ENCODE measurements at regions not wholly inside any gene's neighbourhood (a gene's known extent, or its start where the extent isn't known, plus 50 kb on each side); places are given as distances from the start of the nearest gene placed in this dataset.

DNA sequence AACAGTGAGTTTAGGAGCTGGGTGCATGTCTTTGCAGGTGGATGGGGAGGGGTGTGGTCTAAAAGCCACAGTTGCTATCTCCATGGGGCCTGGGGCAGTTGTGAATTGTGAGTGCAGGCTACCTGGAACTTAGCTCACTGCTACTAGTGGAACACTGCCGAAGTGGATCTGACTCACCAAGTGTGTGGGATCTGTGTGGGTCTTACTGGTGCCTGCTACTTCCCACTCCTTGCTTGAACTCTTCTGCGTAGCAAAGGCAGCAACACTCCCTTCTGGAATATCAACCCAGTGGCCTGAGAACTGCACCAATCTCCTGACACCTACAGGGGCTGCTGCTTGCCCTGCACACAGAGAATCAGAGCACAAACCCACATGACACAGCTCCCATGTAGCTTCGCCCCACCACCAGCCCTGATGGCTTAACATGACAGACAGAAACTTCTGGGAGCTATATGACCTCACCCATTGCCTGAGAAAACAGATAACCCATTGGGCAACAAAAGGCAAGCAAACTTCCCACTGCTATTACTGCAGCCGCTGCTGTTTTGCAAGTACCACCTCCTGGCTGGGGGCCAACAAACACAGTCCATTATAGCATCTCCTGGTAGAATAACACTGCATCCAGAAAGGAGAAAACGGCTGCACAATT is 455.1 kb upstream of the DDX18 start:
- TF ChIP-seq, protein P1, sequence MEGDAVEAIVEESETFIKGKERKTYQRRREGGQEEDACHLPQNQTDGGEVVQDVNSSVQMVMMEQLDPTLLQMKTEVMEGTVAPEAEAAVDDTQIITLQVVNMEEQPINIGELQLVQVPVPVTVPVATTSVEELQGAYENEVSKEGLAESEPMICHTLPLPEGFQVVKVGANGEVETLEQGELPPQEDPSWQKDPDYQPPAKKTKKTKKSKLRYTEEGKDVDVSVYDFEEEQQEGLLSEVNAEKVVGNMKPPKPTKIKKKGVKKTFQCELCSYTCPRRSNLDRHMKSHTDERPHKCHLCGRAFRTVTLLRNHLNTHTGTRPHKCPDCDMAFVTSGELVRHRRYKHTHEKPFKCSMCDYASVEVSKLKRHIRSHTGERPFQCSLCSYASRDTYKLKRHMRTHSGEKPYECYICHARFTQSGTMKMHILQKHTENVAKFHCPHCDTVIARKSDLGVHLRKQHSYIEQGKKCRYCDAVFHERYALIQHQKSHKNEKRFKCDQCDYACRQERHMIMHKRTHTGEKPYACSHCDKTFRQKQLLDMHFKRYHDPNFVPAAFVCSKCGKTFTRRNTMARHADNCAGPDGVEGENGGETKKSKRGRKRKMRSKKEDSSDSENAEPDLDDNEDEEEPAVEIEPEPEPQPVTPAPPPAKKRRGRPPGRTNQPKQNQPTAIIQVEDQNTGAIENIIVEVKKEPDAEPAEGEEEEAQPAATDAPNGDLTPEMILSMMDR (IDR thresholded peaks at IDR 0.05; ENCODE audit: low read depth, low read length, missing input control): no peak
- TF ChIP-seq TAF1 (conservative IDR thresholded peaks at IDR 0.05) (no peak), HNF4G (IDR thresholded peaks at IDR 0.05) (no peak), ATF3 (IDR thresholded peaks at IDR 0.05) (no peak)
- TF ChIP-seq, protein P2, sequence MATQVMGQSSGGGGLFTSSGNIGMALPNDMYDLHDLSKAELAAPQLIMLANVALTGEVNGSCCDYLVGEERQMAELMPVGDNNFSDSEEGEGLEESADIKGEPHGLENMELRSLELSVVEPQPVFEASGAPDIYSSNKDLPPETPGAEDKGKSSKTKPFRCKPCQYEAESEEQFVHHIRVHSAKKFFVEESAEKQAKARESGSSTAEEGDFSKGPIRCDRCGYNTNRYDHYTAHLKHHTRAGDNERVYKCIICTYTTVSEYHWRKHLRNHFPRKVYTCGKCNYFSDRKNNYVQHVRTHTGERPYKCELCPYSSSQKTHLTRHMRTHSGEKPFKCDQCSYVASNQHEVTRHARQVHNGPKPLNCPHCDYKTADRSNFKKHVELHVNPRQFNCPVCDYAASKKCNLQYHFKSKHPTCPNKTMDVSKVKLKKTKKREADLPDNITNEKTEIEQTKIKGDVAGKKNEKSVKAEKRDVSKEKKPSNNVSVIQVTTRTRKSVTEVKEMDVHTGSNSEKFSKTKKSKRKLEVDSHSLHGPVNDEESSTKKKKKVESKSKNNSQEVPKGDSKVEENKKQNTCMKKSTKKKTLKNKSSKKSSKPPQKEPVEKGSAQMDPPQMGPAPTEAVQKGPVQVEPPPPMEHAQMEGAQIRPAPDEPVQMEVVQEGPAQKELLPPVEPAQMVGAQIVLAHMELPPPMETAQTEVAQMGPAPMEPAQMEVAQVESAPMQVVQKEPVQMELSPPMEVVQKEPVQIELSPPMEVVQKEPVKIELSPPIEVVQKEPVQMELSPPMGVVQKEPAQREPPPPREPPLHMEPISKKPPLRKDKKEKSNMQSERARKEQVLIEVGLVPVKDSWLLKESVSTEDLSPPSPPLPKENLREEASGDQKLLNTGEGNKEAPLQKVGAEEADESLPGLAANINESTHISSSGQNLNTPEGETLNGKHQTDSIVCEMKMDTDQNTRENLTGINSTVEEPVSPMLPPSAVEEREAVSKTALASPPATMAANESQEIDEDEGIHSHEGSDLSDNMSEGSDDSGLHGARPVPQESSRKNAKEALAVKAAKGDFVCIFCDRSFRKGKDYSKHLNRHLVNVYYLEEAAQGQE (IDR thresholded peaks at IDR 0.05): no peak

Measured in liver (tissue), 3 donors.